ENCODE measurements at regions not wholly inside any gene's neighbourhood (a gene's known extent, or its start where the extent isn't known, plus 50 kb on each side); places are given as distances from the start of the nearest gene placed in this dataset.

GRCh38 chr2:4486971-4487370, 783.6 kb downstream of the DCDC2C start:
- no peaks in the 10 kb centered on the region for H4K20me1 ChIP-seq (ENCODE audit: insufficient read depth, low read length)
- no peak overlapping the region for H3K27ac ChIP-seq (ENCODE audit: low read depth, low read length)
- H2AFZ ChIP-seq (ENCODE audit: low read length): no peak overlapping the region
- TF ChIP-seq CTCF (IDR thresholded peaks at IDR 0.05; ENCODE audit: extremely low read depth, low read depth, low read length): no peak
- DNase-seq (ENCODE audit: insufficient read length, low spot score, missing footprints): no peak
- H3K27me3 ChIP-seq (ENCODE audit: insufficient read depth, low read length): no peaks in the 10 kb centered on the region
- H3K4me2 ChIP-seq (ENCODE audit: insufficient read depth, low read length): no peak overlapping the region
- H3K36me3 ChIP-seq (ENCODE audit: insufficient read depth, low read length): no peaks in the 10 kb centered on the region
- peaks cover 2% of the 10 kb centered on the region for H3K9me3 ChIP-seq (ENCODE audit: low read depth, low read length)
- no peaks in the 10 kb centered on the region for H3K4me1 ChIP-seq (ENCODE audit: insufficient read depth, low read length)
- no peaks in the 10 kb centered on the region for H3K79me2 ChIP-seq (ENCODE audit: insufficient read depth, low read length)
- H3K4me3 ChIP-seq (ENCODE audit: insufficient read depth, low read length): no peak overlapping the region

- no peak for TF ChIP-seq CTCF (IDR thresholded peaks at IDR 0.05; ENCODE audit: extremely low read depth, low read depth, low read length)
- no peak for DNase-seq (ENCODE audit: insufficient read length, low spot score, missing footprints)
- Histone ChIP-seq H2AFZ (ENCODE audit: low read length) (no peak overlapping the region), H4K20me1 (ENCODE audit: insufficient read depth, low read length) (no peaks in the 10 kb centered on the region), H3K9me3 (ENCODE audit: low read depth, low read length) (peaks cover 3% of the 10 kb centered on the region), H3K4me2 (ENCODE audit: insufficient read depth, low read length) (no peak overlapping the region), H3K27ac (ENCODE audit: low read depth, low read length) (no peak overlapping the region), H3K79me2 (ENCODE audit: insufficient read depth, low read length) (no peaks in the 10 kb centered on the region), H3K4me3 (ENCODE audit: insufficient read depth, low read length) (no peak overlapping the region), H3K4me1 (ENCODE audit: insufficient read depth, low read length) (no peaks in the 10 kb centered on the region), H3K36me3 (ENCODE audit: insufficient read depth, low read length) (no peaks in the 10 kb centered on the region), H3K27me3 (ENCODE audit: insufficient read depth, low read length) (no peaks in the 10 kb centered on the region)
These were observed 796.1 kb downstream of the DCDC2C start for GRCh38 chr2:4499316-4500030.

GRCh38 chr2:4501525-4501924, 798.1 kb downstream of the DCDC2C start:
- no peak for DNase-seq (ENCODE audit: insufficient read length, low spot score, missing footprints)
- TF ChIP-seq CTCF (IDR thresholded peaks at IDR 0.05; ENCODE audit: extremely low read depth, low read depth, low read length): no peak
- H3K4me2 ChIP-seq (ENCODE audit: insufficient read depth, low read length): no peak overlapping the region
- no peak overlapping the region for H2AFZ ChIP-seq (ENCODE audit: low read length)
- no peaks in the 10 kb centered on the region for H4K20me1 ChIP-seq (ENCODE audit: insufficient read depth, low read length)
- peaks cover 7% of the 10 kb centered on the region for H3K9me3 ChIP-seq (ENCODE audit: low read depth, low read length)
- H3K79me2 ChIP-seq (ENCODE audit: insufficient read depth, low read length): no peaks in the 10 kb centered on the region
- H3K4me3 ChIP-seq (ENCODE audit: insufficient read depth, low read length): no peak overlapping the region
- H3K36me3 ChIP-seq (ENCODE audit: insufficient read depth, low read length): no peaks in the 10 kb centered on the region
- H3K4me1 ChIP-seq (ENCODE audit: insufficient read depth, low read length): no peaks in the 10 kb centered on the region
- no peaks in the 10 kb centered on the region for H3K27me3 ChIP-seq (ENCODE audit: insufficient read depth, low read length)
- no peak overlapping the region for H3K27ac ChIP-seq (ENCODE audit: low read depth, low read length)

- Histone ChIP-seq H2AFZ (ENCODE audit: low read length) (no peak overlapping the region), H3K27ac (ENCODE audit: low read depth, low read length) (no peak overlapping the region), H3K27me3 (ENCODE audit: insufficient read depth, low read length) (no peaks in the 10 kb centered on the region), H3K9me3 (ENCODE audit: low read depth, low read length) (peaks cover 7% of the 10 kb centered on the region), H4K20me1 (ENCODE audit: insufficient read depth, low read length) (no peaks in the 10 kb centered on the region), H3K36me3 (ENCODE audit: insufficient read depth, low read length) (no peaks in the 10 kb centered on the region), H3K79me2 (ENCODE audit: insufficient read depth, low read length) (no peaks in the 10 kb centered on the region), H3K4me1 (ENCODE audit: insufficient read depth, low read length) (no peaks in the 10 kb centered on the region), H3K4me3 (ENCODE audit: insufficient read depth, low read length) (no peak overlapping the region), H3K4me2 (ENCODE audit: insufficient read depth, low read length) (no peak overlapping the region)
- no peak for DNase-seq (ENCODE audit: insufficient read length, low spot score, missing footprints)
- no peak for TF ChIP-seq CTCF (IDR thresholded peaks at IDR 0.05; ENCODE audit: extremely low read depth, low read depth, low read length)
These were observed 799.0 kb downstream of the DCDC2C start for GRCh38 chr2:4502230-4502843.
